ENCODE measurements at regions not wholly inside any gene's neighbourhood (a gene's known extent, or its start where the extent isn't known, plus 50 kb on each side); places are given as distances from the start of the nearest gene placed in this dataset.
A peak's percentile ranks its signal among the peaks of the same experiment; 100 is the strongest.

- Histone ChIP-seq H3K36me3 (replicated peaks; ENCODE audit: control insufficient read depth, insufficient read depth, low read length) (no peaks in the 10 kb centered on the region), H3K4me3 (ENCODE audit: insufficient read depth, low read depth, low read length) (no peak overlapping the region), H3K27me3 (ENCODE audit: control insufficient read depth, insufficient read depth, low read length) (no peaks in the 10 kb centered on the region)
- DNase-seq: no peak
These were observed 53.5 kb upstream of the PCSK6 start for GRCh38 chr15:101543026-101543390.

- Histone ChIP-seq H3K36me3 (replicated peaks; ENCODE audit: control insufficient read depth, insufficient read depth, low read length) (no peaks in the 10 kb centered on the region), H3K4me3 (ENCODE audit: insufficient read depth, low read depth, low read length) (no peak overlapping the region), H3K27me3 (ENCODE audit: control insufficient read depth, insufficient read depth, low read length) (no peaks in the 10 kb centered on the region)
- DNase-seq: peak; percentile 70
These were observed 53.0 kb upstream of the PCSK6 start for GRCh38 chr15:101542306-101543025.

GRCh38 chr15:101541501-101542292, 52.2 kb upstream of the PCSK6 start:
- DNase-seq: no peak
- Histone ChIP-seq H3K4me3 (ENCODE audit: insufficient read depth, low read depth, low read length) (no peak overlapping the region), H3K36me3 (replicated peaks; ENCODE audit: control insufficient read depth, insufficient read depth, low read length) (no peaks in the 10 kb centered on the region), H3K27me3 (ENCODE audit: control insufficient read depth, insufficient read depth, low read length) (no peaks in the 10 kb centered on the region)

- DNase-seq: no peak
- Histone ChIP-seq H3K27me3 (ENCODE audit: control insufficient read depth, insufficient read depth, low read length) (no peaks in the 10 kb centered on the region), H3K36me3 (replicated peaks; ENCODE audit: control insufficient read depth, insufficient read depth, low read length) (no peaks in the 10 kb centered on the region), H3K4me3 (ENCODE audit: insufficient read depth, low read depth, low read length) (no peak overlapping the region)
These were observed 51.2 kb upstream of the PCSK6 start for GRCh38 chr15:101540480-101541239.

GRCh38 chr15:101539930-101540329, 50.4 kb upstream of the PCSK6 start:
- Histone ChIP-seq H3K36me3 (replicated peaks; ENCODE audit: control insufficient read depth, insufficient read depth, low read length) (no peaks in the 10 kb centered on the region), H3K4me3 (ENCODE audit: insufficient read depth, low read depth, low read length) (no peak overlapping the region), H3K27me3 (ENCODE audit: control insufficient read depth, insufficient read depth, low read length) (no peaks in the 10 kb centered on the region)
- DNase-seq: no peak

- peak; percentile 22 for DNase-seq
- Histone ChIP-seq H3K27me3 (ENCODE audit: control insufficient read depth, insufficient read depth, low read length) (no peaks in the 10 kb centered on the region), H3K4me3 (ENCODE audit: insufficient read depth, low read depth, low read length) (no peak overlapping the region), H3K36me3 (replicated peaks; ENCODE audit: control insufficient read depth, insufficient read depth, low read length) (no peaks in the 10 kb centered on the region)
These were observed 50.0 kb upstream of the PCSK6 start for GRCh38 chr15:101539492-101539891.
